HCT116 (cell line): ENCODE measurements at regions not wholly inside any gene's neighbourhood (a gene's known extent, or its start where the extent isn't known, plus 50 kb on each side); places are given as distances from the start of the nearest gene placed in this dataset.

Source experiments
- ATAC-seq: fragments of 200-7000 bp; cut with Tn5 transposase; 2 replicates; pipeline ENCODE4 v1.9.1; 2020; ENCODE audit warnings: mild to moderate bottlenecking, moderate library complexity
- BruUV-seq: library from RNA; stranded (reverse); fragments of 400-500 nt; replicated peaks from 2 replicates; lab custom pipeline; 2021; lab: Mats Ljungman, UMichigan
- CTCF ChIA-PET: fragments of 300-600 bp; sonication (Branson Sonifier 250); formaldehyde crosslinking; loops from one replicate; lab custom pipeline; 2021; ENCODE audit warnings: antibody characterized with exemption; lab: Charles Lee
- POLR2A ChIA-PET: fragments of 300-600, 350-600 bp; sonication (Branson Sonifier 250); formaldehyde crosslinking; loops from one replicate; lab custom pipeline; 2021; ENCODE audit warnings: antibody characterized with exemption; lab: Charles Lee
- RAD21 ChIA-PET, 2 experiments: fragments of 300-600 bp; sonication (Branson Sonifier 250); formaldehyde crosslinking; loops; one replicate each; lab custom pipeline; 2023; ENCODE audit warnings: low total read pairs in 2 of 2; ENCODE audit not compliant: uncharacterized antibody in 2 of 2, unreplicated experiment in 2 of 2, low non-redundant PET in 1 of 2; lab: Charles Lee
- DNase-seq: peaks from one replicate; pipeline ENCODE4 v3.0.0-alpha.2; 2010; ENCODE audit warnings: low read depth, low spot score
- H2AFZ ChIP-seq: fragments of 200-600 bp; shearing (Covaris generic), sonication (generic); 2 replicates; pipeline ENCODE4 v1.6.1; 2017; ENCODE audit warnings: low read depth, mixed run types, mixed read lengths, antibody characterized with exemption, low read length; ENCODE audit not compliant: poor library complexity, severe bottlenecking
- H3K27ac ChIP-seq: 2 replicates; pipeline ENCODE4 v1.5.1; 2012; ENCODE audit warnings: low read depth, low read length
- H3K27me3 ChIP-seq: fragments of 200-600 bp; sonication (generic); 2 replicates; pipeline ENCODE4 v1.6.1; 2016; ENCODE audit warnings: mixed run types, low read length, mixed read lengths; ENCODE audit not compliant: insufficient read depth
- H3K36me3 ChIP-seq, 2 experiments: fragments of 200-500 bp in 1 of 2; fragments of 200-600 bp in 1 of 2; sonication (Bioruptor generic) in 1 of 2; sonication (generic) in 1 of 2; 2 replicates each; pipeline versions ENCODE4 v1.5.1 to v1.6.1; 2014 to 2016; ENCODE audit warnings: low read length in 2 of 2, inconsistent platforms in 1 of 2, mixed read lengths in 1 of 2, mixed run types in 1 of 2; ENCODE audit not compliant: insufficient read depth in 2 of 2, control insufficient read depth in 1 of 2
- H3K4me1 ChIP-seq, 2 experiments: fragments of 200-600 bp in 1 of 2; sonication (generic) in 1 of 2; 2 replicates each; pipeline versions ENCODE4 v1.5.1 to v1.6.1; 2012 to 2017; ENCODE audit warnings: low read length in 2 of 2, inconsistent platforms in 1 of 2, mild to moderate bottlenecking in 1 of 2, mixed read lengths in 1 of 2, mixed run types in 1 of 2, moderate library complexity in 1 of 2; ENCODE audit not compliant: insufficient read depth in 2 of 2, control insufficient read depth in 1 of 2
- H3K4me2 ChIP-seq: fragments of 200-600 bp; sonication (generic); 2 replicates; pipeline ENCODE4 v1.6.1; 2017; ENCODE audit warnings: mixed run types, low read length, mixed read lengths
- H3K4me3 ChIP-seq, 2 experiments: fragments of 200-600 bp in 1 of 2; sonication (generic) in 1 of 2; replicated peaks in 1 of 2; 2 replicates each; pipeline ENCODE4 v1.5.1; 2011 to 2016; ENCODE audit warnings: low read length in 2 of 2, control low read depth in 1 of 2, low read depth in 1 of 2, mild to moderate bottlenecking in 1 of 2, mixed read lengths in 1 of 2, mixed run types in 1 of 2
- H3K79me2 ChIP-seq: fragments of 200-600 bp; sonication (generic); 2 replicates; pipeline ENCODE4 v1.6.1; 2017; ENCODE audit warnings: mild to moderate bottlenecking, mixed run types, low read length, moderate library complexity, mixed read lengths; ENCODE audit not compliant: insufficient read depth
- H3K9ac ChIP-seq: fragments of 200-600 bp; sonication (generic); 2 replicates; pipeline ENCODE4 v1.6.1; 2016; ENCODE audit warnings: low read length, mixed read lengths
- H3K9me2 ChIP-seq: fragments of 200-600 bp; sonication (generic), shearing (Covaris generic); 2 replicates; pipeline ENCODE4 v1.6.1; 2017; ENCODE audit warnings: mixed run types, mild to moderate bottlenecking, moderate library complexity; ENCODE audit not compliant: insufficient read depth
- H3K9me3 ChIP-seq, 2 experiments: fragments of 200-500 bp in 1 of 2; fragments of 200-600 bp in 1 of 2; sonication (Bioruptor generic) in 1 of 2; sonication (generic) in 1 of 2; 2 replicates each; pipeline ENCODE4 v1.6.1; 2014 to 2017; ENCODE audit warnings: low read length in 2 of 2, mixed read lengths in 2 of 2, inconsistent platforms in 1 of 2, low read depth in 1 of 2, mild to moderate bottlenecking in 1 of 2, mixed run types in 1 of 2, moderate library complexity in 1 of 2; ENCODE audit not compliant: control insufficient read depth in 1 of 2, insufficient read depth in 1 of 2
- H4K20me1 ChIP-seq: fragments of 200-600 bp; sonication (generic), shearing (Covaris generic); 2 replicates; pipeline ENCODE4 v1.6.1; 2017; ENCODE audit warnings: mixed run types, mild to moderate bottlenecking, moderate library complexity; ENCODE audit not compliant: insufficient read depth
- ATF3 ChIP-seq: IDR thresholded peaks from 2 replicates; pipeline ENCODE4 v1.6.1; 2012
- CBX3 ChIP-seq: IDR thresholded peaks from 2 replicates; pipeline ENCODE4 v1.6.1; 2012; ENCODE audit warnings: low read depth
- CEBPB ChIP-seq: IDR thresholded peaks from 2 replicates; pipeline ENCODE4 v1.6.1; 2012; ENCODE audit warnings: low read depth
- CTCF ChIP-seq, 3 experiments: fragments of 200-600 bp in 1 of 3; sonication (generic) in 1 of 3; IDR thresholded peaks in 2 of 3; conservative IDR thresholded peaks in 1 of 3; 2 replicates each; pipeline ENCODE4 v1.5.1; 2012 to 2017; ENCODE audit warnings: low read depth in 2 of 3, low read length in 2 of 3, antibody characterized with exemption in 1 of 3, borderline replicate concordance in 1 of 3, control low read depth in 1 of 3, mild to moderate bottlenecking in 1 of 3, mixed read lengths in 1 of 3, mixed run types in 1 of 3, moderate library complexity in 1 of 3; ENCODE audit not compliant: insufficient read depth in 1 of 3
- ELF1 ChIP-seq: IDR thresholded peaks from 2 replicates; pipeline ENCODE4 v1.6.1; 2012; ENCODE audit warnings: low read depth, borderline replicate concordance
- EZH2 ChIP-seq: fragments of 200-600 bp; sonication (generic); IDR thresholded peaks from 2 replicates; pipeline ENCODE4 v1.6.1; 2017; ENCODE audit warnings: antibody characterized with exemption, mixed run types
- JUND ChIP-seq: IDR thresholded peaks from 2 replicates; pipeline ENCODE4 v1.6.1; 2012
- MAX ChIP-seq: IDR thresholded peaks from 2 replicates; pipeline ENCODE4 v1.6.1; 2012
- POLR2AphosphoS5 ChIP-seq: IDR thresholded peaks from 2 replicates; pipeline ENCODE4 v1.6.1; 2011; ENCODE audit warnings: mild to moderate bottlenecking, low read depth, low read length, moderate library complexity
- TCF7L2 ChIP-seq: IDR thresholded peaks from 2 replicates; pipeline ENCODE4 v1.7.0; 2011; ENCODE audit warnings: borderline replicate concordance, inconsistent platforms; ENCODE audit not compliant: insufficient read depth, insufficient read length; ENCODE audit errors: extremely low read depth
- intact Hi-C: fragments of 100-400 bp; cut with micrococcal nuclease; formaldehyde crosslinking; loops from 2 replicates; pipeline ENCODE4 v1.10.0; 2022

- ChIA-PET POLR2A (no interaction called here), RAD21 (interaction anchor here in 1 of 2 experiments (1.5 kb wide), 1 partner anchor 471 kb away, joined by 8 read pairs; no protein-coding TSS in a partner anchor), CTCF (interaction anchor here (0.6 to 2.0 kb wide), 7 partner anchors 10 to 470 kb away, joined by 4 to 17 read pairs (median 7); partner anchors contain the start of gene STAT4)
- BruUV-seq = no TSS peak
- no peak overlapping the region for H3K9ac ChIP-seq
- no peaks in the 10 kb centered on the region for H4K20me1 ChIP-seq
- H2AFZ ChIP-seq = no peak overlapping the region
- no peak overlapping the region for H3K27ac ChIP-seq
- no peaks in the 10 kb centered on the region for H3K9me2 ChIP-seq
- intact Hi-C loops = loop anchor here (10.0 kb wide), 1 partner anchor 738 kb away; no protein-coding TSS in a partner anchor
- TF ChIP-seq ELF1 (no peak), JUND (no peak), CEBPB (no peak), CTCF (IDR thresholded peaks at IDR 0.05 in 2 of 3, conservative IDR thresholded peaks at IDR 0.05 in 1 of 3; ENCODE audit: borderline replicate concordance in 1 of 3, insufficient read depth in 1 of 3, low read depth in 2 of 3, low read length in 2 of 3) (no peak), POLR2AphosphoS5 (no peak), TCF7L2 (no peak), MAX (no peak), EZH2 (no peak), ATF3 (no peak), CBX3 (no peak)
- no peaks in the 10 kb centered on the region for H3K9me3 ChIP-seq
- no peaks in the 10 kb centered on the region for H3K36me3 ChIP-seq
- no peak overlapping the region for H3K4me3 ChIP-seq
- no peaks in the 10 kb centered on the region for H3K79me2 ChIP-seq
- no peaks in the 10 kb centered on the region for H3K4me1 ChIP-seq
- H3K4me2 ChIP-seq = no peak overlapping the region
- DNase-seq (no peak), ATAC-seq (no peak)
- H3K27me3 ChIP-seq = no peaks in the 10 kb centered on the region
Observed at GRCh38 chr2:191522478-191523120, 155.3 kb upstream of the NABP1 start.
